Islet precursor cell (in vitro differentiated cells): ENCODE measurements at regions not wholly inside any gene's neighbourhood (a gene's known extent, or its start where the extent isn't known, plus 50 kb on each side); places are given as distances from the start of the nearest gene placed in this dataset.
"Not testable (repeated sequence)": the region's sequence is repeated elsewhere in the genome, so short reads cannot be mapped to it uniquely, and the experiment has no call there.

ENCODE experiments used
- DNase-seq: peaks from one replicate; pipeline ENCODE4 v3.0.0-alpha.2; 2018

GRCh38 chr16:50497592-50497991 is 50.6 kb upstream of the NKD1 start:
- peak; percentile 89 for DNase-seq

DNA sequence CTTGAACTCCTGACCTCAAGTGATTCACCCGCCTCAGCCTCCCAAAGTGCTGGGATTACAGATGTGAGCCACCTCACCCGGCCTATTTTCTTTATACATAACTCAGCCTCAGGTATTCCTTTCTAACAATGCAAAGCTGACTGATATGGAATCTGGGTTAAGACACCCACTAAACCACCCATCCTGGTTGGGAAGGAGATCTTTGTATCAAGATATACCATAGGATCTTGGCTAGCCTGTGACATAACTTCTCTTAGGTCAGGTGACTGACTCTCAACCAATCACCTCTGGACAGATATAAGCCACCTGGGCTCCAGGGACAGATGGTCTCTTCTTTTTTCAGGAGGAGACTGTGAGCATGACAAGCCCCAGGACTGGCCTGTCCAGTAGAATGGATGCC is 51.2 kb upstream of the NKD1 start:
- DNase-seq: no peak

DNA sequence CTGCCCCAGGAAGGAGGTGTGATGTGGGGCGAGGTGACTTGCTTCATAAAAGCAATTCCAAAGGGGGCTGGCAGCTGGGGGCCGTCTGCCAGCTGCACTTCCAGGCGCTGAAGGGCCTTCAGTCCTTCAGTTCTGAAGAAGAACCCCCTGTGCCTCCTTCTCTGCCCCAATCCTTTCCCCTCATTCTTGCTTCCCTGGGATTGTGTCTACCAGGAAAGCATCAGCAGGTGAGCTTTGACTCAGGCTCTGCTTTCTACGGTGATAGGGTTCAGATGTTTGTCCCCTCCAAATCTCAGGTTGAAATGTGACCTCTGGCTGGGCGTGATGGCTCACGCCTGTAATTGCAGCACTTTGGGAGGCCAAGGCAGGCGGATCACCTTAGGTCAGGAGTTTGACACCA is 52.5 kb upstream of the NKD1 start:
- DNase-seq: no peak

DNA sequence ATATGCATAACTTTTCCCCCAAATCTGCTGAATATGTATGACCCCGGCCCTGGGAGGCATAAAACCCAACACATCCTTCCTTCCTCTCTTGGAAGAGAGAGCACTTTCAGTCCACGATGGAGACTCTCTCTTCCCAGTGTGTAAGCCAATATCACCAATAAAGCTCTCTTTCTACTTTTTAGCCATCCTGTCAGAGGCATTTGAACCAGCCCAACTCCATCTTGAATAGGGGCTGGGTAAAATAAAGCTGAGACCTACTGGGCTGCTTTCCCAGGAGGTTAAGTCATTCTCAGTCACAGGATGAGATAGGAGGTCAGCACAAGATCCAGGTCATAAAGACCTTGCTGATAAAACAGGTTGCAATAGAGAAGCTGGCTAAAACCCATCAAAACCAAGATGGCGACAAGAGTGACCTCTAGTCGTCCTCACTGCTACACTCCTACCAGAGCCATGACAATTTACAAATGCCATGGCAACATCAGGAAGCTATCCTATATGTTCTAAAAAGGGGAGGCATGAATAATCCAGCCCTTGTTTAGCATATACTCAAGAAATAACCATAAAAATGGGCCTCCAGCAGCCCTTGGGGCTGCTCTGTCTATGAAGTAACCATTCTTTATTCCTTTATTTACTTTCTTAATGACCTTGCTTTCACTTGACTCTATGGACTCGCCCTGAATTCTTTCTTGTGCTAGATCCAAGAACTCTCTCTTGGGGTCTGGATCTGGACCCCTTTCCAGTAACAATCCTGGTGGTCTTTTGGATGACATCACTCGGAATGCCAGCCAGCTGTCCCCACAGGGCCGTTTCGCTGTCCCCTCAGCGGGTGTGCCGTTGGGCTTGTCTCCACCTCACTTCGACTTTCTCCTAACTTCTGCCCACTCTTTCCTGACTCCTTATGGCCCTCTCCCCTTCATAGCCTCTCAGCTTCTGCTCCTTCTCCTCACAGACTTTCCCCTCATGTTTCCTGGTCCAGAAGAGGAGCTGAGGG is 53.4 kb upstream of the NKD1 start:
- DNase-seq: no peak

DNA sequence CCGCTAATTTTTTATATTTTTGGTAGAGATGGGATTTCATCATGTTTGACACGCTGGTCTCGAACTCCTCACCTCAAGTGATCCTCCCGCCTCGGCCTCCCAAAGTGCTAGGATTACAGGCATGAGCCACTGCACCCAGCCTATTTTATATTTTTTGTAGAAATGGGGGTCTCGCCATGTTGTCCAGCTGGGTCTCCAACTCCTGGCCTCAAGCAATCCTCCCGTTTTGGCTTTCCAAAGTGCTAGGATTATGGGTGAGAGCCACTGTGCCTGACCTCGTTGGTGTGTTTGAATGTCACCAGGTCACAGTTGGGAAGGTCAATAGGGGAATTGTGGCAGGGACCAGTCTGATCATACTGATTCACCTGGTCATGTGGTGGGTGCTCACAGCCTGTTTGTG is 56.7 kb upstream of the NKD1 start:
- peak; percentile 12 for DNase-seq

GRCh38 chr16:50490828-50491227 is 57.4 kb upstream of the NKD1 start:
- DNase-seq: peak; percentile 35

GRCh38 chr16:50489182-50489581 is 59.0 kb upstream of the NKD1 start:
- peak; percentile 38 for DNase-seq

- no peak for DNase-seq
Observed at GRCh38 chr16:50487528-50487927, 60.7 kb upstream of the NKD1 start.

- DNase-seq: not testable (repeated sequence)
Observed at GRCh38 chr16:50486162-50486561, 62.0 kb upstream of the NKD1 start.

DNA sequence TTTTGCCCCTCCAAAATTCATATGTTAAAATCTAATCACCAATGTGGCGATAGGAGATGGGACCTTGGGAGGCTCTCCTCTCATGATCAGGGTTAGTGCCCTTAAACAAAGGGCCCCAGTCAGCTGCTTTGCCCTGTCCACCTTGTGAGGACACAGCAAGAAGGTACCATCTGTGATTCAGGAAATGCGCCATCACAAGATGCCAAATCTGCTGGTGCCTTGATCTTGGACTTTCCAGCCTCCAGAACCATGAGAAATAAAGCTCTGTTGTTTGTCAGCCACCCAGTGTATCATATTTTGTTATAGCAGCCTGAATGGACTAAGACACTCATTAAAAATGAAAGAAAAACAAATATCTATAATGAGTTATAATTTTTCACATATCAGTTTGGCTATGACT is 63.0 kb upstream of the NKD1 start:
- no peak for DNase-seq

- DNase-seq: no peak
Observed at GRCh38 chr16:50482271-50482670, 65.9 kb upstream of the NKD1 start.

- no peak for DNase-seq
Observed at GRCh38 chr16:50480206-50480605, 68.0 kb upstream of the NKD1 start.

- DNase-seq: no peak
Observed at GRCh38 chr16:50479771-50480170, 68.4 kb upstream of the NKD1 start.

DNA sequence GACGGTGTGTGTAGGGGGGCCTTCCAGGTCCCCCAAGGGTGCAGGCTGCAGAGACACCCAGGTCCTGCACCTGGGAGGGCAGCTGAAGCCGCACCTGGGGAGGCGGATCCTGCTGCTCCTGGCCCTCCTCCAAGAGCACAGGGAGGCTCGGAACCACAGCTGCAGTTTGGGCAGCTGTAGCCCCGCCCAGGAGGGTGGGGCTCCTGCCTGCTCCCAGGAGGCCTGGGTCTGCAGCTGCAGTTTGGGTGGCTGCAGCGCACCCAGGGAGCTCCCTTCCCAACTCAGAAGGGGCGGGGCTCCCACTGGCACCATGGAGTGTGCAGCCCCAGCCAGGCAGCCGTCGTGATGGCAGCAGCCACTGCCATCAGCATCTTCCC is 69.4 kb upstream of the NKD1 start:
- no peak for DNase-seq

DNA sequence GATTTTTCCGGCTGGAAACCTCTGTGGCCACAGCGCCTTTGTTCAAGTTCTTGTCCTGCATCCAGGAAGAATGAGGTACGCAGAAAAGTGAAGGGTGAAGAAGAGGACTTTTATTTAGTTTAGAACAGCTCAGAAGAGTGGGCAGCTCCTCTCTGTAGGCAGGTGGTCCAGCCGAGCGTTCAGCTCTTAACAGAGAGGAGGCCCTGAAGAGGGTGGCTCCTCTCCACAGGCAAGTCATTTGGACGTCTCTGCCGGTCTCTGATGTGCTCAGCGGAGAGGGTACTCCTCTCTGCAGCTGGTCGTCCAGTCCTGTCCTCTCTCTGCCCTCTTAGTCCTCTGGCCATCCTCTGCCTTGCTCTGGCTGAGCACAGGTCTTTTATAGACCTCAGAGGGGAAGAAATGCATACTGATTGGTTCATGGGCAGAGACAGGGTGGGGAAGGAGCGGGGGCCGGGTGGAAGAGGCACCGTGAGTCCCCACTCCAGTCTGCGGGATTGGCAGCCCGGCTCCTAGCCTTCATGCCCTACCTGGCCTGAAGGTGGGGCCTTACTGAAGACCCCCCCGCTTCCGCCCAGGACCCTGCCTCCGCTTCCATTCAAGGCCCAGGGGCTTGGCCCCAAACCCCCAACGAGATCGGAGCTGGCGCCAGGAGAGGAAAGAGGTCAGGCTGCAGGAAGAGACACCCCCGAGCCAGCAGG is 70.0 kb upstream of the NKD1 start:
- DNase-seq: no peak

GRCh38 chr16:50476486-50477255 is 71.5 kb upstream of the NKD1 start:
- no peak for DNase-seq

GRCh38 chr16:50475170-50475569 is 73.0 kb upstream of the NKD1 start:
- no peak for DNase-seq

- DNase-seq: no peak
Observed at GRCh38 chr16:50474138-50474537, 74.1 kb upstream of the NKD1 start.

GRCh38 chr16:50473356-50473945 is 74.7 kb upstream of the NKD1 start:
- DNase-seq: no peak

DNA sequence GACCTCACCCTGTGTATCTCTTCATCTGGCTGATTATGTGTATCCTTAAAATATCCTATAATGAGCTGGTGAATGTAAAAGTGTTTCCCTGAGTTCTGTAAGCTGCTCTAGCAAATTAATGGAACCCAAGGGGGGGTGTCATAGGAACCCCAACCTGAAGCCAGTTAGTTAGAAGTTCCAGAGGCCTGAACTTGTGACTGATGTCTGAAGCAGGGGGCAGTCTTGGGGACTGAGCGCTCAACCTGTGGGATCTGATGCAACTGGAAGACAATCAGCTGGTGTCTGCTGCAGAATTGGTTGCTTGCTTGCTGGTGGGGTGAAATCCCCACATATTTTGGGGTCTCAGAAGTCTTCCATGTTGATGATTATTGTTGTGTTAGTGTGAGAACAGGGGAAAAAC is 75.7 kb upstream of the NKD1 start:
- no peak for DNase-seq

GRCh38 chr16:50470687-50471086 is 77.5 kb upstream of the NKD1 start:
- DNase-seq: no peak

GRCh38 chr16:50469744-50470321 is 78.4 kb upstream of the NKD1 start:
- peak; percentile 92 for DNase-seq
